ENCODE measurements at regions not wholly inside any gene's neighbourhood (a gene's known extent, or its start where the extent isn't known, plus 50 kb on each side); places are given as distances from the start of the nearest gene placed in this dataset.

DNA sequence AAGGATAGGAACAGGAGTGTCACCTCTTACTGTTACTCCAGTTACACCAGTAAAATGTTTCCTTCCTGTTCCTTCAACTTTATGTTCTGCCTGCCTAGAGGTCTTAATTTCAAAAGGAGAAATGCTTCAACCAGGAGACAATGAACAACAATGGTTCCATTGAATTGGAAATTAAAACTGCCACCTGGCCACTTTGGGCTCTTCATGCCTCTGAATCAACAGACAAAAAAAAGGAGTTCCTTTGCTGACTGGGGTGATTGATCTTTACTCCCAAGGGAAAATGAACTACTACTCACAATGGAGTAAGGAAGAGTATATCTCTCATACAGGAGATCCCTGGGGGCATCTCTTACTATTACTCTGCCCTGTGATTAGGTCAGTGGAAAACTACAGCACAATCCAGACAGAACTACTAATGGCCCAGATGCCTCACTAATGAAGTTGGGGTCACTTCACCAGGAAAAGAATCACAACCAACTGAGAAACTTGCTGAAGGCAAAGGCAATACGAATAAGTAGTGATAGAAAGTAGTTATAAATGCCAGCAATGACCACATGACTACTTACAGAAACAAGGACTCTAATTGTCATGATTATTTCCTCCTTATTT, 76.6 kb upstream of the PRDX6 start:
- DNase-seq (ENCODE audit: low spot score), result no peak

GRCh38 chr1:173403996-173404395, 73.1 kb upstream of the PRDX6 start:
- no peak for DNase-seq (ENCODE audit: low spot score)

- DNase-seq (ENCODE audit: low spot score), result no peak
Observed at GRCh38 chr1:173405281-173405680, 71.9 kb upstream of the PRDX6 start.

GRCh38 chr1:173405834-173406233, 71.3 kb upstream of the PRDX6 start:
- no peak for DNase-seq (ENCODE audit: low spot score)

- no peak for DNase-seq (ENCODE audit: low spot score)
Observed at GRCh38 chr1:173406783-173407230, 70.3 kb upstream of the PRDX6 start.

GRCh38 chr1:173407846-173408245, 69.3 kb upstream of the PRDX6 start:
- DNase-seq (ENCODE audit: low spot score), result no peak

DNA sequence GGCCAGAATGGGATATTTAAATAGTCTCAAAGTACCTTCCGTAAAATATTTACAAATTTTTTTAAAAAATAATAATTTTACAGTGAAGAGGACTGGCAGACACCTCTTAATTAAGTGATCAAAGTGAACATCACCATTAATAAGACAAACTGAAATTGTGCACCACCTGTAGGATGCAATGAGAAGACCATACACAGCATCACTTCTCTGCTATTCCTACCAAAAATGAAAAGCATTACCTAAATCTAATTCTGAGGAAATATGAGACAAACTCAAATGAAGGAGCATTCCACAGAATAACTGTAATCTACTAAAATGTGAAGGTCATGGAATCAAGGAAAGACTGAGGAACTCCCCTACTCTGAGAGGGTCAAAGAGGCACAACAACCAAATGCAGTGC, 68.2 kb upstream of the PRDX6 start:
- no peak for DNase-seq (ENCODE audit: low spot score)

GRCh38 chr1:173409613-173410012, 67.5 kb upstream of the PRDX6 start:
- DNase-seq (ENCODE audit: low spot score), result no peak

DNA sequence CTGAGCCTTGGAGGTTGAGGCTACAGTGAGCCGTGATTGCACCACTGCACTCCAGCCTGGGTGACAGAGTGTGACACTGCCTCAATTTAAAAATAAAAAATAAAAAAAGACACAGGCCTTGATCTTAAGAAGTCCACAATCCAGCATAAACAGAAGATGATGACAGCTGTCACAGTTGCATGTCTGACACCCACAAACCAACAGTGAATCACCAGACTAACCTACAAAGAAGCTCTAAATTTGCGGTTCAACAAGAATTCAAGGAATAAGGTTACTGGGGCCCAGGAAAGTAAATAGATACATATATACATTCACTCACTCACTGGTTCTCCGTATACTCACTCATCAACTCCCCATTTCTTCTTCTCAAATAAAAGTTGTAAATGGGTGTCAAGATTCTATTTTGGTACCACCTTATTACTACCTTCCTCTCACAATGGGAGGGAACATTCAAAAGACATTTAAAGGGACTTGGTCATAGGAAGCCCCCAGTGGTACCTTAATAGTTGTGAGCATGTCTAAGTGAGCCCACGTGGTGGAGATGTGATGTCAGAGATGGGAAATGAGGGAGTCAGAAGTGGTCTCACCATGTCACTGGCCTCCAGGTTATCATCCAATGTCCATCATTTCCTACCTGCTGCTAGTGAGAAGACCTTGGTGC, 66.9 kb upstream of the PRDX6 start:
- no peak for DNase-seq (ENCODE audit: low spot score)

GRCh38 chr1:173410794-173411236, 66.3 kb upstream of the PRDX6 start:
- DNase-seq (ENCODE audit: low spot score), result no peak

GRCh38 chr1:173411835-173412742, 65.0 kb upstream of the PRDX6 start:
- no peak for DNase-seq (ENCODE audit: low spot score)

- DNase-seq (ENCODE audit: low spot score), result no peak
Observed at GRCh38 chr1:173413271-173413707, 63.8 kb upstream of the PRDX6 start.

DNA sequence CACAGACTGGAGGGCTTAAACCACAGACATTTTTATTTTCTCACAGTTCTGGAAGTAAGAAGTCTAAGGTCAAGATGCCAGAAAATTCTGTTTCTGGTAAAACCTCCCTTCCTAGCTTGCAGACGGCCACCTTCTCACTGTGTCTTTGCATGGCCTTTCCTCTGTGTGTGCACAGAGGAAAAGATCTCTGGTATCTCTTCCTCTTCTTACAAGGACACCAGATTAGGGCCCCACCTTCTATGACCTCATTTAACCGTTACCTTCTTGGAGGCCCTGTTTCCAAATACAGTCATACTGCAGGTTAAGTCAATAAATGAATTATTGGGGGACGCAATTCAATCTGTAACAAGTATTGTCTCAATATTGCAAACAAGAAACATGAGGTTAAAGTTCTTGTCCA, 63.0 kb upstream of the PRDX6 start:
- no peak for DNase-seq (ENCODE audit: low spot score)

DNA sequence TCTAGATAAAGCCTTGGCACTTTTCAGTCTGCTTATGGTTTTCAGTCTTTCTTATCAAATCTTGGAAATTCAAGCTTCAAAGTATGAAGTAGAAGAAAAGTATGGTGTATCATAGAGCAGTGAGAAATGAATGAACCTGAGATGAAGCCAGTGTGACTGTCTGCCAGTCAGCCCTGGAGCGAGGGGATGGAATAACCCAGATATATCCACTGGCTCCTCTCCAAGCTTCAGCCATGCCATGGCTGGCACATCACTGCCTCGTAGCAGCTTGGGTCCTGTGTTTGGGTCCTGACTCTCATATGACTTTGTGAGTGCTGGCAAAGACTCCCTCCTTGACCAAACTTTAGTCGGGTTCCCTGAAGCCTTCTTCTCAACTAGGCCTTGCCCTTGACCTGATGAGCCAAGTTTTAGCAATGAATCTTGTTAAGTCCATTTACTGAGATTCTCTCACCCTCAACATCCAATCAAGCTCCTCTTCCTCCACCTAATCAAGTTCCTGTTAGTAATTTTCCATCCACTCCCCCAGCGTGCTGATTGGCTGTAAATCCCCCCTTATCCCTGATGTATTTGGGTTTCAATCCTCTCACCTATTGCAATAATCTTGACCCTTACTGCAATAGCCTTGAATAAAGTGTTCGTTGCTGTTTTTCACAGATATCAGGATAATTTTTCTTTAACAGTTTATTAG, 62.5 kb upstream of the PRDX6 start:
- no peak for DNase-seq (ENCODE audit: low spot score)

- no peak for DNase-seq (ENCODE audit: low spot score)
Observed at GRCh38 chr1:173415490-173415889, 61.6 kb upstream of the PRDX6 start.

GRCh38 chr1:173415905-173416450, 61.2 kb upstream of the PRDX6 start:
- DNase-seq (ENCODE audit: low spot score), result no peak

DNA sequence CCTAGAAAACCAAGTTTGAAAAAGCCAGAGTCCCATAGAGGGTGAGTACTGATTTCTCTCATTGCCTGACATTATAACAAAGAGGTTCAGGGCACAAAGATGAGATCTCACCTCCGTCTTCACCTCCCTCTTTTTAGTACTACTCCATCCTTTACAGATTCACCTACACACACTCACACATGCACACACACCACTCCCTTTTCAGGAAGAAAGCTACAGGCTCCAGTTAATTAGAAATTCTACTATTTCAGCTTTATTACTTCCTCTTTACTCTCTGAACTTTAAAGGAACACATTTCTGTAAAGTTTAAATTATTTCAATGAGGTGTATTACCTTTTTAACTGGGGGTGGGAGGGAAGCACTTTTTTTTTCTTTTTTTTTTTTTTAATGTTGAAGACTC, 59.6 kb upstream of the PRDX6 start:
- no peak for DNase-seq (ENCODE audit: low spot score)

GRCh38 chr1:173418107-173418985, 58.8 kb upstream of the PRDX6 start:
- no peak for DNase-seq (ENCODE audit: low spot score)

- peak; percentile 72 for DNase-seq (ENCODE audit: low spot score)
Observed at GRCh38 chr1:173420330-173420806, 56.8 kb upstream of the PRDX6 start.

DNA sequence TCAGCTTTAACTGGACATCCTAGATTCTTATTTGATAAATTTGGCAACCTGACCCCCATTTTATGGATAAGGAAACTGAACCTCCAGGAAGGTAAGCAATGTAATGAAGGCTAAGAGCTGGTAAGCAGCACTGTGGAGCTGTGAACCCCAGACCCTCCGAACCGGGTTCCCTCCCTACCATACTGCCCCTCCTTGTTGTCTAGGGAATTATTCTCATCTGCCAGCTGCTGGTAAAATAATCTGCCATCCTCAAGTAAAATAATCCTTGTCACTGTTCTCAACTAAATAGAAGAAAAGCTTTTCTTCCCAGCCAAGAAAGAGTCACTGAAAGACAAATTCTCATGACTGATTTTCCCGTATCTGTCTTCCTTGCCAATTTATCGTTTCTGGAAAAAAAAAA, 55.8 kb upstream of the PRDX6 start:
- DNase-seq (ENCODE audit: low spot score), result no peak

- no peak for DNase-seq (ENCODE audit: low spot score)
Observed at GRCh38 chr1:173421789-173422188, 55.3 kb upstream of the PRDX6 start.
